ENCODE measurements at regions not wholly inside any gene's neighbourhood (a gene's known extent, or its start where the extent isn't known, plus 50 kb on each side); places are given as distances from the start of the nearest gene placed in this dataset.

DNA sequence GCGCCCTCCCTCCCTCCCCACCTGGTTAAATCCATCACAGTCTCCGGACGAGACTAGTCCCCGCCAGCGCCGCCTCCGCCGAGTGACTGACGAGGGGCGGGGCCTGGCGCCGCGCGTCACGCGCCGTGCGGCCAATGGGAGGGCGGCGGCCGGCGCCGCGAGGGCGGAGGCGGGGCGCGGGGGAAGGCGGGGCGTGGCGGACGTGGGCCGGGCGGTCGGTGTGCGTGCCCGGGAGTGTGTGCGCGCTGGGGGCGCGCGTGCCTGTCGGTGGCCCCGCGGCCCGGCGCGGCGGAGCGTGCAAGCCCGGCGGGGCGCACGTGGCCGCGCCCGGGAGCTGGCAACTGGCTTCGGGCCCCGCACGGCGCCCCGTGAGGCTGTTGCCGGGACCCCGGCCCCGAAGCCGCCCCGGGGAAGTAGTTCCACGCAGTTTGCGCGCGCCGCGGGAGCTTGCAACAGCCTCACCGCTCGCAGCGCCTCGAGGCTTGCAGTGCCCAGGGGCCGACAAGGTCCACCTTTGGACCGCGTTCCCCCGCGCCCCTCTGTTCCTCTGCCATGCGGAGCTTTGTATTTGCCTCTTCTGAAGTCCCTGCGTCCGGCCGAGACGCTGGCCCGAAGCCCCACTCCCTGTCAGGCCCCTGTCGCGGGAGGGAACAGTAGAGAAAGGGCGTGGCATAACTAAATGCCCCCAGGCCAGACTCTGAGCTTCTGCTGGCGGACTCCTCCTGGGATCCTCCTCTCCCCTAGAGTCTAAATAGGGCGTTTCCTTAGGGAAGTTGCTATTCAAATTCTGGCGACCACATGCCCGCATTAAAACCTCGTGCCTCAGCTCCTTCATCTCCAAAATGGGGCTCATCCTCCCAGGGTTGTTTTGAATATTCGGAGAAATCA lies 400.9 kb downstream of the SHQ1 start:
- H3K36me3 Mint-ChIP-seq (ENCODE audit: unreplicated experiment): peaks cover 20% of the 10 kb centered on the region
- peaks cover 13% of the 10 kb centered on the region for H3K27me3 Mint-ChIP-seq (ENCODE audit: unreplicated experiment)
- H3K27ac Mint-ChIP-seq (ENCODE audit: unreplicated experiment): peak overlapping the region; percentile 78
- no peaks in the 10 kb centered on the region for H3K9me3 Mint-ChIP-seq (ENCODE audit: unreplicated experiment)
- peak; percentile 98 for DNase-seq (ENCODE audit: extremely low spot score, unreplicated experiment)
- peak overlapping the region; percentile 75 for H3K4me3 Mint-ChIP-seq (ENCODE audit: unreplicated experiment)
- H3K4me1 Mint-ChIP-seq (ENCODE audit: unreplicated experiment): peaks cover 50% of the 10 kb centered on the region
- TF ChIP-seq, protein P1, sequence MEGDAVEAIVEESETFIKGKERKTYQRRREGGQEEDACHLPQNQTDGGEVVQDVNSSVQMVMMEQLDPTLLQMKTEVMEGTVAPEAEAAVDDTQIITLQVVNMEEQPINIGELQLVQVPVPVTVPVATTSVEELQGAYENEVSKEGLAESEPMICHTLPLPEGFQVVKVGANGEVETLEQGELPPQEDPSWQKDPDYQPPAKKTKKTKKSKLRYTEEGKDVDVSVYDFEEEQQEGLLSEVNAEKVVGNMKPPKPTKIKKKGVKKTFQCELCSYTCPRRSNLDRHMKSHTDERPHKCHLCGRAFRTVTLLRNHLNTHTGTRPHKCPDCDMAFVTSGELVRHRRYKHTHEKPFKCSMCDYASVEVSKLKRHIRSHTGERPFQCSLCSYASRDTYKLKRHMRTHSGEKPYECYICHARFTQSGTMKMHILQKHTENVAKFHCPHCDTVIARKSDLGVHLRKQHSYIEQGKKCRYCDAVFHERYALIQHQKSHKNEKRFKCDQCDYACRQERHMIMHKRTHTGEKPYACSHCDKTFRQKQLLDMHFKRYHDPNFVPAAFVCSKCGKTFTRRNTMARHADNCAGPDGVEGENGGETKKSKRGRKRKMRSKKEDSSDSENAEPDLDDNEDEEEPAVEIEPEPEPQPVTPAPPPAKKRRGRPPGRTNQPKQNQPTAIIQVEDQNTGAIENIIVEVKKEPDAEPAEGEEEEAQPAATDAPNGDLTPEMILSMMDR (IDR thresholded peaks at IDR 0.05): peak; percentile 12

DNA sequence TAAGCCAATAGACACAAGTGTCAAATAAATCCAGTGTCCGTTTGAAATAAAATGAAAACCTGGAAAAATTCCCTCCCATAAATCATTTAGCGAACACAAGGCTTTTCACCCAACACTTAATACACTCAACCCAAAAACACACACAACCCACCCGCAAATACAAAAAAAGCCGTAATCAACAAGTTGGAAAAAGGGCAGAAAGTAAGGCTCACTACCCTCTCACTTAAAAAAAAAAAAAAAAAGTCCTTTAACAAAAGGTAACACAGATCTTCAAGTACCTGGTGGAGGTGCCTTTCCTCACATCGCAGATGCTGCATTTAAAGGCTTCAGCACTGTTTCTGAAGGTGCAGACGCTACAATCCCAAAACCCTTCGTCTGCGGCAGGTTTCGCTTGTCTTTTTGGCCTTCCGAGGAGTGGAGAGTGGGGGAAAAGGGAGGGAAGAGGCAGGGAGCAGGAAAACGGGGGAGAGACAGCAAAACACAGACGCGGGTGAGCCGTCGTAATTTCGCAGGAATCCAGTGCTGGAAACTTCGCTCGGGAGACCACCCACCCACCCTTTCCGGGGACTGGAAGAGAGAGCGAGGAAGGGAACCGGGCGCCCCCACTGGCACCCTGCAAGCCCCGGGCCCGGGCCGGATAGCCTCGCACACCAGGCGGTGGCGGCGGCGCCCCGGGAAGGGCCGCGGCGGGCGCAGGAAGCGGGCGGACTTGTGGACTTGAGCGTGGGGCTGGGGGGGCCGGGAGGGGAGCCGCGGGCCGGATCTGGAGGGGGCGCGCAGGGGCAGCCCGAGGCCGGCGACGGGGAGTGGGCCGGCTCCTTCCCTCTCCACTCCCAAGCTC lies 401.8 kb downstream of the SHQ1 start, which contains the start of gene RYBP:
TSS of gene RYBP (minus strand) at position 404 of the 841 bp plus-strand sequence.
- Mint-ChIP-seq H3K4me1 (ENCODE audit: unreplicated experiment) (peaks cover 59% of the 10 kb centered on the region), H3K4me3 (ENCODE audit: unreplicated experiment) (peak within 1 kb of the TSS; percentile 99), H3K36me3 (ENCODE audit: unreplicated experiment) (peaks cover 20% of the 10 kb centered on the region), H3K27ac (ENCODE audit: unreplicated experiment) (peak within 1 kb of the TSS; percentile 96), H3K9me3 (ENCODE audit: unreplicated experiment) (no peaks in the 10 kb centered on the region), H3K27me3 (ENCODE audit: unreplicated experiment) (peaks cover 6% of the 10 kb centered on the region)
- peak; percentile 86 for DNase-seq (ENCODE audit: extremely low spot score, unreplicated experiment)
- TF ChIP-seq, protein P1 (IDR thresholded peaks at IDR 0.05): no peak

DNA sequence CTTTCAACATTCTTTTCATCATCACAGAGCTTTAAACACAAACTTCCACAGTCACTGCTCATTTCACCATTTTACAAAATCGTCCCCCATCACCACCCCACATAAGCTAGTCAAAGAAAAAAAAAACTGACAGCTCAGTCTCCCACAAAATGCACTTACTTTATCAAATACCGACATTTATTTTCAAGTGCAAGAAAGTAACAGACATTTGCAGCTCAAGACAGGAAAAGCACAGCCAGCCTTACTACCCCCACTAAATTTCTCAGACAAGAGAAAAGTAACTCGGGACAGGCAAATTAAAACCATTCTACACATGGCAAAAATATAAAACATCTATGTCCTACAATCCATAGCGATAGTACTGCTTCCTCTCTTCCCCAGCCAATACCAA lies 402.4 kb downstream of the SHQ1 start:
- peaks cover 65% of the 10 kb centered on the region for H3K4me1 Mint-ChIP-seq (ENCODE audit: unreplicated experiment)
- peak overlapping the region; percentile 96 for H3K27ac Mint-ChIP-seq (ENCODE audit: unreplicated experiment)
- peaks cover 20% of the 10 kb centered on the region for H3K36me3 Mint-ChIP-seq (ENCODE audit: unreplicated experiment)
- H3K4me3 Mint-ChIP-seq (ENCODE audit: unreplicated experiment): peak overlapping the region; percentile 99
- no peaks in the 10 kb centered on the region for H3K27me3 Mint-ChIP-seq (ENCODE audit: unreplicated experiment)
- TF ChIP-seq, protein P1 (IDR thresholded peaks at IDR 0.05): no peak
- H3K9me3 Mint-ChIP-seq (ENCODE audit: unreplicated experiment): no peaks in the 10 kb centered on the region
- no peak for DNase-seq (ENCODE audit: extremely low spot score, unreplicated experiment)

DNA sequence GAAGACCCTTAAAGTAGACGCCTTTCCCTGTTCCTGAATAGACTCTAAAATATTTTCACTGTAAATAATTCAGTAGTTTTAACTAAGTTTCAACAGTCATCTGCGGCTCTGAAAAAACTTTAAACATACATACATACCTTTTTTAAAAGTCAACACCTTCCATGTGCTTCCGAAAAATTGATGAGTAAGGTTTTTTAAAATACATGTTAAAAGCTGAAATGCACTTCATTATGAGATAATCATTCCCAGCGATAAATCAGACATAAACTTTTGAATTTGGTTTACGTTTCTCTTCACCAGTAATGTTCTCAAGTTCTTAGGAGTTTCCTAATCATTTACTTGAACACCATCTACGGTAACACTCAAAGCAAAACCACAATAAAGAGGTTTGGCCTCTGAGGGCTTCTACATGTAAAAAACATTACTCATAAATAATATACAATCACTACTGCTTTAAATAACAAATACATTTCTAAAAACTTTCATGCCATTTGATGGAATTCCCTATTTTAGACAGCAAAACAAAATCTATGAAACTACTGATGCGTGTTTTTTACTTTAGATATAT lies 403.5 kb downstream of the SHQ1 start:
- Mint-ChIP-seq H3K4me3 (ENCODE audit: unreplicated experiment) (peak overlapping the region; percentile 99), H3K36me3 (ENCODE audit: unreplicated experiment) (peaks cover 20% of the 10 kb centered on the region), H3K27me3 (ENCODE audit: unreplicated experiment) (no peaks in the 10 kb centered on the region), H3K9me3 (ENCODE audit: unreplicated experiment) (no peaks in the 10 kb centered on the region), H3K4me1 (ENCODE audit: unreplicated experiment) (peaks cover 71% of the 10 kb centered on the region), H3K27ac (ENCODE audit: unreplicated experiment) (no peak overlapping the region)
- TF ChIP-seq, protein P1 (IDR thresholded peaks at IDR 0.05): no peak
- DNase-seq (ENCODE audit: extremely low spot score, unreplicated experiment): no peak

Measured in osteocyte (in vitro differentiated cells).